ENCODE measurements at regions not wholly inside any gene's neighbourhood (a gene's known extent, or its start where the extent isn't known, plus 50 kb on each side); places are given as distances from the start of the nearest gene placed in this dataset.

- TF ChIP-seq POLR2A (IDR thresholded peaks at IDR 0.05; ENCODE audit: low read length) (no peak), GATA1 (IDR thresholded peaks at IDR 0.05; ENCODE audit: low read depth, low read length) (no peak)
Measured at GRCh38 chr5:15106530-15107283, 235.1 kb upstream of the ANKH start.
